ENCODE measurements at regions not wholly inside any gene's neighbourhood (a gene's known extent, or its start where the extent isn't known, plus 50 kb on each side); places are given as distances from the start of the nearest gene placed in this dataset.

DNA sequence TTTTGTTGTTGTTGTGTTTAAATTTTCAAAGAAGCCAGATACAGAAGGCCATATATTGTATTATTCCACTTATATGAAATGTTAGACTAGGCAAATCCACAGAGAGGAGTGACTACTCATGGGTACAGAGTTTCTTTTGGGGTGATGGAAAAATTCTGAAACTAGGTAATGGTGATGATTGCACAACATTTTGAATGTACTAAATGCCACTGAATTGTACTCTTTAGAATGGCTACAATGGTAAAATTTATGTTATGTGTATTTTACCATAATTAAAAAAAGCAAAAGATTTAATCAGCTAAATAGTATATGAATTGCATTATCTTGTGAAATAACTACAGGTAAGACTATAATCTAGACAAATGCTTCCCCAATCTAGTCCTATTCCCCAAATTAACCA lies 733.6 kb upstream of the TMEM132C start:
- DNase-seq (ENCODE audit: low spot score), result no peak

DNA sequence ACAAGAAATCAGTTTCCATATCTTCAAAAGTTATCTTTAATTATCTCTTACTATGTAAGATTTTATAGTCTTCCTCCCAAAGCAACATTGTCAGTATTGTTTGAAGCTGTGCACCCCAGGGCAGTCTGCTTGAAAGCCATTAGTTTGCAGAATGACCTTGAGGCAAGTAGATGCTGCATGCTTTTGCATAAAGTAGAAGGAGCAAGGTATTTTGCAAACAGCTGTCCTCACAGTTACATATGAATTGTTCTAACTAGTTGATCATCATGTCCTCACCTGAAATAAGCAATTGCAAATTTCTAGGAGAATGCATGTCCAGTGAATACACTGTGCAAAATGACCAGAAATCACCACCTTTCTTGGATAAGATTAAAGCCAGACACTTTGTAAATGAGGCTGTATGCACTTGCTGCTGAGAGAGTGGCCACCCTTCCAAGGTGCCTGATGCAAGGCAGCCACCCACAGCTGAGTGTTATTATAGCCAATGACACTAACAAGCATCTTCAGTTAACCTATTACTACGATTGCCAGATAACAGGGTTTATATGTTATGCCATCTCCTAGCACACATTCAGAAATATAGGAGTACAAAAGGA lies 730.0 kb upstream of the TMEM132C start:
- DNase-seq (ENCODE audit: low spot score), result no peak

DNA sequence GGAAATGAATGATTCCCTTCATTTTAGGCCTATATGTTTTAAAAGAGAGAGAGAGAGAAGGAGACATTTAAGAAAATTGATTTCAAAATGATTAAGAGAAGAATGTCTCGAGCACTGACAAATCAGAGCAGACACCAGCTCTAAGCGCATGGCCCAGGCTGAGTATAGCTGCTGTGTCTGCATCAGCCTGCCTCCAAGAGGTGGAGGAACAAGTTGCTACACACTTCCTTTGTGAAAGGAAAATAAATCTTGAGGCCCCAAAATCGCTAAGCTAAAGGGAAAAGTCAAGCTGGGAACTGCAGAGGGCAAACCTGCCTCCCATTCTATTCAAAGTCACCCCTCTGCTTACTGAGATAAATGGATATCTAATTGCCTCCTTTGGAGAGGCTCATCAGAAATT lies 728.7 kb upstream of the TMEM132C start:
- DNase-seq (ENCODE audit: low spot score), result no peak

DNA sequence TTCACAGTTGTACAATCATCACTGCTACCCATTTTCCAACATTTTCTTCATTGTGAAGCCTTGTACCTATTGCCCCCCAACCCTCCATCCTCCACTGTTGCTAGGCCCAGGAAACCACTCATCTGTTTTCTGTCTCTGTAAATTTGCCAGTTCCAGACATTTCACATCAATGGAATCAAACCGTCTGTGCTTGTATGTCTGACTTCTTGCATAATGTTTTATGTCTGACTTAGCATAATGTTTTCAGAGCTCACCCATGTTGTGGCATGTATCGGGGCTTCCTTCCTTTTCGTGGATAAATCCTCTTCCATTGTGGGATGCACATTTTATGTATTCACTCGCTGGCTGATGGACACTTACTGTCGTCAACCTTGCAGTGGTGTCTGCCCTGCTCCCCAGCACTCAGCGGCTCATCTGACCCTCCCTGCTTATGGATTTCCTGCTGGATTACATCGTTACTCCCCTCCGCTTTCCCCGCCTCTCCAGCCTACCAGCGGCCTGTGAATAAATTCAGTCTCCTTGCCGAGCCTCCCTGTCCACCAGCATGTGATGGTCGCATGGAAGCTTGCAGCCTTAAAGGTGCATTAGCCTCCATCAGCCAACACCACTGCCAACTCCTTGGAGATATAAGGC lies 727.6 kb upstream of the TMEM132C start:
- DNase-seq (ENCODE audit: low spot score), result no peak

DNA sequence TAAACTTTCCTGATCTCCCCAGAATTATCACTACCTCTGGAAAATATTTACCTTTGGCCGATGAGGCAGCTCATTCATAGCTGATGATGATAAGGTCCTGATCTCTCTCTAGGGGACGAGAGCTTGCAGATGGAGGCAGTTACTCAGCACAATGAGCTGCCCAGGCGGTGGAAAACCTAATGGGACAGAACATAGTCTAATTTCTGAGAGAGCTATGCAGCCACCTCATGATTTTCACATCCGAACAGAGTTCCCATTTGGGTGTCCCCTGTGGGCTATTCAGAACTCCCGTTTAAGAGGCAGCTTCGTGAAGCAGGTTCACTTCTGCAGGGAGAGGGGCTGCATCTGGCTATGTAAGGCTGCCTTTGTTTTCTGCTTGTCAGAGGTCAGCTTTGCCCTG lies 724.6 kb upstream of the TMEM132C start:
- no peak for DNase-seq (ENCODE audit: low spot score)

DNA sequence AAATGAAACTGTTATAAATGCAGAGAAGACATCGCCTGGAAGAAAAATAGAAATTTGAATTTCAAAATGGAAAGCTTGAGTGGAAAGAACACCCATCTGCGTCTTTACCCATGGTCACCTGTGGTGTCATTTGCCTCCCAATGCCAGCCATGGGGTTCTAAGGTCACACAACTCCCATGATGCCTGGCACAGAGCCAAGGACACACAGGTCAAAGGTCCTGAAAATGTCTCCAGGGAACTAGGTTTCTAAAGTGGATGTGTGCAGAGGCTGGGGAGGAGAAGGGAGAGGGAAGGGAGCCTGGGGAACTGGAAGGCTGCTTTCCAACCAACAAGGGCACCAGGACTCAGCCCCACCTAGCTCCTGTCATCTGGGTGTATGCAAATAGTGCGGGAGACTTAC lies 724.0 kb upstream of the TMEM132C start:
- DNase-seq (ENCODE audit: low spot score), result no peak

DNA sequence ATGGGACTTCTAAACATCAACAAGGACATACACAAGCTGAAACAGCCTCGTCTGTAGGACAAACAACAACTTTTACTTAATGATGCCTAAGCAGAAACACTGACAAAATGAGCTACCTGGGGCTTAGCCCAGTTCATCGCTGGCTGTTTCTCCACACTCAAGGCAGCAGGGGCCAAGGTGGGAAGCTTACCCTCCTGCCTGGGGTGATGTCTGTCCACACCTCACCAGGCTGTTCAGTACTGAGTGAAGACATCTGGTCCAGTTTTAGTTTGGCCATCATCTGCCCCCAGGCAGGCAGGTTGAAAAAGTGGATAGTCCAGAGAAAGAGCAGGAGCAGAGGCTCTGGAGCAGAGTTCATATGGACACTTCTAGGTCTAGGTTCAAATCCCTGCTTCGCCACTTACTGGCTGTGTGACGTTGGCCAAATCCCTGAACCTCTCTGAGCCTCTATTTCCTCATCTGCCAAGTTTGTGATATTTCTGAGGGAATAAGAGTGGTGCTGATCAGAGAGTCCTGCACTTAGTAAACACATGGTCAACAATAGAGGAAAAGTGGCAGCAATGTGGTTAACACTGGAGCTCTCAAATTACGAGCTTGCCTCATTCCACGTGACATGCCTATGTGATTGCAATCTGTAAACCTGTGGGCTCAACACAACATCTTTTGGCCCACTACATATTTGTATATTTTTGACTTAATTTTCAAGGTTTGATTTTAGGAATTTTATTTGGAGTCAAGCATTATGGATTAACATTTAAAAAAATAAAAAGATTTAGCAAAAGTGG lies 720.1 kb upstream of the TMEM132C start:
- no peak for DNase-seq (ENCODE audit: low spot score)

DNA sequence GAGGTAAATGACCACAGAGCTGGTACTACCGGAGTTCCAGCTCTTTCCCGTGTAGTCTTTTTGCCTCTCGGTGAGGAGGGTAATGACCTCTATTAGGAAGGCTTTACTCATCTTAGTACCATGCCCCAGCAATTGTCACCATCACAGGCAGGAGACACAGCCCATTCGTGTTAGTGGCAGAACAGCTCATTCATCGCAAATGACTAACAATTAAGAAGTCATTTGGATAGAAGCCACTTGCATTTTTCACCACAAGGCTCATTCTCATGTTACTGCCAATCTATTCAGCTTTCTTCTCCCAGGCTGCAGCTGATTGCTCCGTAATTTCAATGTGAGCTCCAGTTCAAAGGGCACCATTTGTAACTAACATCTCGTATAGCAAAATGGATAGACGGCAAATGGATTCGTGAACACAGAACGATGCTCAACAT lies 718.8 kb upstream of the TMEM132C start:
- DNase-seq (ENCODE audit: low spot score), result peak; percentile 32

DNA sequence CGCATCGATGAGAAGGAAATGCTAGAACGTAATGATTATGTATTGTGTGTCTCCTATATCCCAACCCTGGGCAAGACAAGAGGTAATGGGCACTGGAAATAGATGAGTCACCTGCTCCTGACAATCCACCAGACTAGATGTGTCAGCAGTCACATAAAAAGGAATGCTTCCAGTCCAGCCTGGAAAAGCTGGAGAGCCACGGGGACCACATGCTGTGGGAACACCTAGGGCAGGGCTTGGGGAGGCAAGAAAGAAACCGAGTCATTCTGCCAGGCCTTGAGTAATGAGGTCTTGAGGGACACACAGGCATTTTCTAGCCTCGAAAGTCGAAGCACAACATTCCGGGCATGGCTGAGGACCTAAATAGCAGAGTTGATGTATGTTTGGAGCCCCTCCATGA lies 716.7 kb upstream of the TMEM132C start:
- DNase-seq (ENCODE audit: low spot score), result no peak

DNA sequence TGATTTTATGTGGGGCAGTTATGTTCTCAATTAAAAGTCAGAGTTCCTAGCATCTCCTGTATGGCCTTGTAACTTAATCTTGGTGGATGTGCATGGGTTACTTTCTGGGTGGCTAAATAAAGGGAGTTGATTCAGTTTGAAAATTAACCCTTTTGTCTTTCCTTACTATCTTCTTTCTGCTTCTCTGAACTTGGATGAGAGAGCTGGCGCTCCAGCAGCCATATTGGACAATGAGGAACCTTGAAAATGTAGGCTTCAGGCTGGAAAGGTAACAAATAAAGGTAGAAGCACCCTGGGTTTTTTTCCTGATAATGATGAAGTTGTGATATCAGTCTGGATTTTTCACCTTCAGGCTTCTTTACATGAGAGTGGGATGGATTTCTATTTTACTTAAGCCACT lies 714.1 kb upstream of the TMEM132C start:
- DNase-seq (ENCODE audit: low spot score), result no peak

DNA sequence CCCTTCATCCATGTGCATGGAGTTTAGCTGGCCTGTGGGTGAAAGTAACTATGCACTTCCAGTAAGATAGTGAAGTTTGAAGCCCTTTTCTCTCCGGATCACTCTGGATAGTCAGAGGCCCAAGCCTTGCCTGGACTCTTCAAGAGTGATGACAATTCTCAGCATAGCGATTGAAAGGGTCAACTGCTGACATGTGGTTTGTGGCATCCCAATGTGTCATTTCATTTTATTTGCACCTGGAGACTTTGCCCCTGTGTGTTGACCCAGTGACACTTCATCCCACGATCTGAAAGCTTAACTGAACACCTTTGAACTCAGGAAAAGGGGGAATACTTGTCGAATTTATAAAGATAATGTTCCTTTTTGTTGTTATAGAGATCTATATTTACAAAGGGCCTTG lies 711.9 kb upstream of the TMEM132C start:
- DNase-seq (ENCODE audit: low spot score), result no peak

DNA sequence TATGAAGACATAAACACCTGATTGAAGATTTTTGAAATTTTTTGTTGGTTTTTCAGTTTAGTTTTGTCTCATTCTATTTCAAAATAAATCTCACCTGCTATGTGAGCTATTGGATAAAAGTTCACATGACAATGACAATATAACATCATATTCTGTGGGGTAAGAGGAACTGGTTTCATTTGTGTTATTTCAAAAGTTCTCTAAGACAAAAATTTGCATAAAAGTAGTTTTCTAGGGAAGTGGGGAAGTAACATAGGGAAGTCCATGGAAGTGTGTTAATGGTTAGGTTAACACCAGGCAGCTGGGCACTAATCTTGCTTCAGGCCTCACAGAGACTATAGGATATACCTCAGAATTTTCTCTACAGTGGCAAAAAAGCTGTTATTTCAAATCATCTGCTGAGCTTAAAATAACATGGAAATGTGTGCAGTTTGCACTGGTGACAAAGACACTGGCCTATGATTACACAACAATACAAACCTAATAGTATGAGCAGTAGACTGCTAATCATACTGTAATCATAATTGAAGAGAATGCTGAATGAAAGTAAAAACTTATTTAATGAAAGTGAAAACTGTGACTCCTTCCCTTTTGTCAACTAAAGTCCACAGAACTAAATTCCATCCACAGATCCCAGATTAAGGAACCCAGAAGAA lies 710.6 kb upstream of the TMEM132C start:
- DNase-seq (ENCODE audit: low spot score), result no peak

DNA sequence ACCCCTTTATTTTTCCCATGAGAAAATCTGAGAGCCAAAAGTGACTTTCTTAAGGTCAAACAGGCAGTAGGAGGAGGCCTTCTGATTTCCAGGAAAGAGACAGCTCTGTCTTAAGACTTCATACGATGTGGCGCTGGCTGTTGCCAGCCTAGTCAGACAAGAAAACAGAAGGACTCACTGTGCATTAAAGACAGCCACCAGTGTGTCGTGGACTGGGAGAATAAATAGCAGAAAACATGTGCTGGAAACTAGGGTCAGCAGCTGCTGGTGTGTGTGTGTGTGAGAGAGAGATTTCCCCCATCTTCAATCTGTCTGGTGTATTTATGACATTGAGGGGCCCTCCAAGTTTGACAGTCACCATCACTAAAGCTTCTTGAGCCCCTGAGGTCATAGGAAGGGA lies 708.6 kb upstream of the TMEM132C start:
- DNase-seq (ENCODE audit: low spot score), result peak; percentile 11

DNA sequence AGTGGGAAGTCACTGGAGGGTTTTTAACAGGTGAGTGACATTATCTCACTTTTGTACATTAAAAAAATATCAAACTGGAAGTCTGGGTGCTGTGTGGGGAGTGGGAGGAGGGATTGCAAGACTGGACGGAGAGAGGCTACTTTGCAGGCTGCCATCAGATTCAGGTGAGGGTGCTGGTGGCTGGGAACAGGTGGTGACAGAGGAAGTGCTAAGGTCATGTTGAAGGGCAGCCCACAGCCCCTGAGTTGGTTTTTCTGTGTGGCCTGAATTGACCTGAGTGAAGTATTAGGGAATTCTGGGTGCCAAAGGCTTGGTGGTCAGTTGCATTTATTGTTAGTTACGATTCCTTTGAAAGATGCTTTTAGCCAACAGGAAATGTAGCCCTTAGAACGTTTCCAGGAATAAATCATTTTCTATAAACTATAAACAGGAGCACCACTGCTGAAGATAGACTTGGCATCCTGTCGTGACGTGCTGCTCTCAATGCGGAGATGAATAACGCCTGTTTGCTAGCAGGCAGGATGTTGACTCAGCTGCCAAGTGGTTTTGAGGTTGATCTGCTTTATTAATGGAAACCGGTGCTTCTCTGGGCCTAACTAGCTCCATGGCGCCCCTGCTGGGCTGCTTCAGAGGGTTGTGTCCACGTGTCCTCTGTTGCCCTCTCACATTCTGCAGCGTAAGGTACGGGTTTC lies 707.5 kb upstream of the TMEM132C start:
- DNase-seq (ENCODE audit: low spot score), result peak; percentile 9

DNA sequence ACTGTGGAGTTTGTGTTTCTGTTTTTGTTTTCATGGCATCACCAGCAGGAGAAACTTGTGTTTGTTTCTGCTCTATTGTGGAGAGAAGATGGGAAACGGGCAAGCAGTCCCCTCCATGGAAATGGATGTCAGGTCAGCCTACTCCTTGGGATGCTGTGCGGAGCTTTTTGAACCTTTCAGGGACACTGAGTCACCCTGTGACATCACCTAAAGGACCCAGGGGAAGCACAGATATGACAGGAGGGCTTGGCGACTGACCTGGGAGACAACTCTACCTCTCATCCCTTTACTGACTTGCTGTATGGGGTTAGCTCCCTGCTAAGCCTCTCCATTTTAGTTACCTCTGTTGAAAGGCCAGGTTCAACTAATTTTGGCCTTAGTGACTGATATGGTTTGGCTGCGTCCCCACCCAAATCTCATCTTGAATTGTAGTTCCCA lies 706.9 kb upstream of the TMEM132C start:
- no peak for DNase-seq (ENCODE audit: low spot score)

DNA sequence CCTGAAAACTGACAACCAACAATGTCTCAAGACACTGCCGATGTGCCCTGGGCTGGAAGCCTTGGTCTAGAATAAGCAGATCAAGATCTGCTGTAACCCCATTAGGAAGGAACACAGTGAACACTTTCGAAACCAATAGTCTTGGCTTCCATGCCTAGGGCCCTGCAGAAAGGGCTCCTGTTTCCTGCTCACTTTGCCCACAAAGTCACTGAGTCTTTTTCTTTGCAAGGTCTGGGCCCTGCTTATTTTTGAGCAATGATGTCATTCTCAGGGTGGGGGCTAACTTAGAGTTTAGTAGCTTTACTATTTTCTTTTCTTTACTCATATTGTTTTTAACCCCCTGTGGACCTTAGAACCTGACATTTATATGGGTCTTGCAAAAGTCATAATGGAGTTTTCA lies 704.2 kb upstream of the TMEM132C start:
- no peak for DNase-seq (ENCODE audit: low spot score)

DNA sequence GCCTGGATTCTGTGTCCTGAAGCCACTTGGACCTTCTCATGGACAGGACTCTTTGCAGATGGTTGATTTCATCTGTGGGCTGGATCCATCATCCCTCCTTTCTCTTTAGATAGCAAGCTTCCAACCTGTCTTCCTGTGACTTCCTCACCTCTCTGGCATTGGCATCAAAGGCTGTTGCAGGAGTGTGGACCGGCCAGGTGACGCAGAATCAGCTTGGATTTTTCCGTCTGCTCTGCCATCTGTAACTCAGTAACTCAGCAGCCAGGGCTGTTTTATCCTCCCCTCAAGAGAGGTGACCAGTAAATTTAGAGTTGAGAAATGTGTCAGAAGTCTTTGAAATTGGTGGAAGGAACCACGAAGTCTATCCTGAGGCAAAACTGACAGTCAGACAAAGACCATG lies 701.7 kb upstream of the TMEM132C start:
- DNase-seq (ENCODE audit: low spot score), result no peak

DNA sequence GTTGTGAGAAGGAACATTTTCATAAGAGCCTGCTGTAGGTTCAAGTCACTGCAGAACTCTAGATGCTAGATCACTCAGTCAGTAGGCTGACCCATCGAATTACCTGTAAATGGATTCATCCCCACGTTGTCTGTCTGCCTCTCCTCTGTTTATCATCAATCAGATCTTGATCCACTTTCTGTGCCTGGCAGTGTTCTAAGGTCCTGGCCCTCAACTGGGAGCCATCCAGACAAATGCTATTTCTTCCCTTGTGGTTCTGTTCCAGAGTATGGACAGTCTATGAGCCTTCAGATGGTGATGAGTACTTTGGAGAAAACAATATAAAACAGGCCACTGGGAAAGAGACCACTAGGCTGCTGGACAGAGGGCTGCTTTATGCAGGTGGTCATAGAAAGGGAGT lies 699.4 kb upstream of the TMEM132C start:
- DNase-seq (ENCODE audit: low spot score), result no peak

DNA sequence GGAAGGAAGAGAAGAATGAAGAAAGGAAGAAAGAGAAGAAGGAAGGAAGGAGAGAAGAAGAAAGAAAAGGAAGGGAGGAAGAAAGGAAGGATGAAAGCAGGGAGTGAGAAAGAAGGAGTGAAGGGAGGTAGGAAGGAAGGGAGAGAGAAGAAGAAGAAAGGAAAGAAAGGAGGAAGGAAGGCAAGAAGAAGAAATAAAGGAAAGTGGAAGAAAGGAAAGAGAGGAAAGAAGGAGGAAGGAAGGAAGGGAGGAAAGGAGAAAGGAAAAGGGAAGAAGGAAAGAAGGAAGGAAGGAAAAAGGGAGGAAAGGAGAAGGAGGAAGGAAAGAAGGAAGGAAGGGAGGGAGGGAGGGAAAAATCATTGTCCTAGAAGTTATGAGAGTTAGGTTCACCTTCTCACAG lies 696.6 kb upstream of the TMEM132C start:
- no peak for DNase-seq (ENCODE audit: low spot score)

DNA sequence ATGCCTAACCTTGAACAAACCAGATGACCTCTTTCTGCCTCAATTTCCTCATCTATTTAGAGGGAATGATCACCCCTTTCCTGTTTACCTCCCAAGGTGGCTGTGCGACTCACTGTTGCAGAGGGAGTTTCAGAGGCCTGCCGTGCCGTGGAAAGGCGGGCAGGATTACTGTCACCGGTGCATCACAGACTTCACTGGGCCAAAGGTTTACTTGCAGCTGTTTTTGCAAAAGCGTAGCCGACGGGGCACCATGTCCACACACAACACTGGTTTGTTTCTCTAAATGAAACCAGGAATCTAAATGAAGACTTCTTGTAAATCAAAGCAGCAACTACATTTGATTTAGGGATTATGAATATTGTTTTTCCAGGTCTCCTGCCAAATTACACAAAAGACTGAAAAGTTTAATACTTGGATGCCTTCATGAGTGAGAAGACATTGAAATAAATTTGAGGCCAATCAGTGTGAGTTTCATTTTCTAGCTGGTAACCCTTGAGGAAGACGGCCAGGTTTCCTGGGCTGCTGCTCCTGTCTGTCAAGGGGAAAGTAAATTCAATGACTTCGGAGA lies 696.1 kb upstream of the TMEM132C start:
- DNase-seq (ENCODE audit: low spot score), result no peak

DNA sequence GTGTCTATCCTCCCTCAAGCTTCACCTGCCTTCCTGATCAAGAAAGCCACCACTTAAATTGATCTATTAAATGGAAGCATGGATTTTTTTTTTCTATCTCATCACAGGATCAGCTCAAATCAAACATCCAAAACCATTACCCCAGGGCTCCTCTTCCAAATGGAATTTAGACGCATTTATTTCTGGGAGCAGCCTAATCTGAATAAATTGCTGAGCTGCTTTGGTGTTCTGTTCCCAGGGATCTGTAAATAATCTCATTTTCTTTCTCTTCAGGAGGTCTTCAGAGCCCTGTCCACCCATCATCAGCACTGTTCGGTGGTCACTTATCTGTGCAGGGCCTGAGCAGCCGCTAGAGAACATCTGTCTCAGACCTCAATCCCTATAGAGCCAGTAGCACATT lies 695.4 kb upstream of the TMEM132C start:
- DNase-seq (ENCODE audit: low spot score), result no peak

DNA sequence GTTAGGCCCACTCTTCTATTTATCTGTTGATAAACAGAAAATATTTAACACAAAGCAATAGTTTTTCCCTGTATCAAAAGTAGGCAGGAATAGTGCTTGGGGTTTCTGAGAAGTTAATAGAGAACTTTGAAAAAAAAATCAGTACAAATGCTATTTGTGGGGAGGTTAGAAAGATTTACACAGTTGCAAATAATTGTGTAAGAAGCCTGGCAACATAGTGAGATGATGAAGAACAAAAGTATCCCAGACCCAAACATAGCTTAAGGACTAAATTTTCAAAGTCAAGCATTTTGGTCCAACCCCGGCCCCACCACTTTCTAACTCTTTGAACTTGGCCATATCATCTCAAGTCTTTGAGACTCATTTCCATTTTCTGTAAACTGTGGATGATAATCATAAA lies 687.5 kb upstream of the TMEM132C start:
- no peak for DNase-seq (ENCODE audit: low spot score)

All from pons (tissue), 1 donor.